SK-N-SH (cell line): ENCODE measurements at regions not wholly inside any gene's neighbourhood (a gene's known extent, or its start where the extent isn't known, plus 50 kb on each side); places are given as distances from the start of the nearest gene placed in this dataset.

Experiments used
- CTCF ChIA-PET: fragments of 300-600, 350-600 bp; formaldehyde crosslinking; extraction: SDS; loops from one replicate; lab custom pipeline; 2021; lab: Yijun Ruan, JAX
- POLR2A ChIA-PET: fragments of 350-600 bp; sonication (Branson Sonifier 250); formaldehyde crosslinking; extraction: SDS; loops from one replicate; lab custom pipeline; 2020; ENCODE audit warnings: antibody characterized with exemption, inconsistent platforms; lab: Yijun Ruan, JAX
- DNase-seq: peaks from one replicate; pipeline ENCODE4 v3.0.0; 2012
- H2AFZ ChIP-seq: fragments of 200-600 bp; sonication (generic); 2 replicates; pipeline ENCODE4 v1.8.1; 2016; ENCODE audit warnings: antibody characterized with exemption, mild to moderate bottlenecking, low read depth
- H3F3A ChIP-seq: fragments of 200-600 bp; sonication (generic); replicated peaks from 2 replicates; pipeline ENCODE3; 2016; ENCODE audit warnings: antibody characterized with exemption, mild to moderate bottlenecking; ENCODE audit not compliant: insufficient read depth
- H3K27ac ChIP-seq, 2 experiments: fragments of 200-500 bp in 1 of 2; fragments of 200-600 bp in 1 of 2; sonication (Bioruptor generic) in 1 of 2; sonication (generic), shearing (Covaris generic) in 1 of 2; 2 replicates each; pipeline versions ENCODE4 v1.5.1 to v1.6.1; 2014 to 2016; ENCODE audit warnings: low read depth in 2 of 2, inconsistent platforms in 1 of 2, low read length in 1 of 2, mild to moderate bottlenecking in 1 of 2, mixed read lengths in 1 of 2
- H3K27me3 ChIP-seq: fragments of 200-600 bp; sonication (generic), shearing (Covaris generic); 2 replicates; pipeline ENCODE4 v1.6.1; 2016; ENCODE audit warnings: mixed run types; ENCODE audit not compliant: insufficient read depth
- H3K36me3 ChIP-seq, 2 experiments: fragments of 200-500 bp in 1 of 2; fragments of 200-600 bp in 1 of 2; sonication (Bioruptor generic) in 1 of 2; sonication (generic) in 1 of 2; replicated peaks in 1 of 2; 2 replicates each; pipeline versions ENCODE3 to v1.5.1; 2014 to 2016; ENCODE audit warnings: low read length in 1 of 2, mild to moderate bottlenecking in 1 of 2; ENCODE audit not compliant: insufficient read depth in 2 of 2, control insufficient read depth in 1 of 2
- H3K4me1 ChIP-seq, 2 experiments: fragments of 200-500 bp in 1 of 2; fragments of 200-600 bp in 1 of 2; sonication (Bioruptor generic) in 1 of 2; sonication (generic), shearing (Covaris generic) in 1 of 2; 2 replicates each; pipeline versions ENCODE4 v1.5.1 to v1.6.1; 2014 to 2016; ENCODE audit warnings: low read depth in 1 of 2, low read length in 1 of 2, mixed run types in 1 of 2; ENCODE audit not compliant: insufficient read depth in 2 of 2, control insufficient read depth in 1 of 2
- H3K4me2 ChIP-seq: fragments of 200-600 bp; sonication (generic), shearing (Covaris generic); 2 replicates; pipeline ENCODE4 v1.6.1; 2017; ENCODE audit warnings: mixed run types
- H3K4me3 ChIP-seq, 2 experiments: fragments of 200-500 bp in 1 of 2; fragments of 200-600 bp in 1 of 2; sonication (Bioruptor generic) in 1 of 2; sonication (generic), shearing (Covaris generic) in 1 of 2; 2 replicates each; pipeline versions ENCODE4 v1.5.1 to v1.8.1; 2014 to 2016; ENCODE audit warnings: low read depth in 2 of 2, inconsistent platforms in 1 of 2, low read length in 1 of 2, mild to moderate bottlenecking in 1 of 2, mixed read lengths in 1 of 2, moderate library complexity in 1 of 2
- H3K79me2 ChIP-seq: fragments of 200-600 bp; sonication (generic); 2 replicates; pipeline ENCODE4 v1.8.1; 2017; ENCODE audit warnings: mild to moderate bottlenecking; ENCODE audit not compliant: insufficient read depth
- H3K9ac ChIP-seq: fragments of 200-600 bp; sonication (generic); 2 replicates; pipeline ENCODE4 v1.6.1; 2017; ENCODE audit warnings: mixed run types
- H3K9me2 ChIP-seq: fragments of 200-600 bp; sonication (generic); 2 replicates; pipeline ENCODE4 v1.6.1; 2017; ENCODE audit warnings: mixed run types
- H3K9me3 ChIP-seq: fragments of 200-600 bp; sonication (generic); 2 replicates; pipeline ENCODE4 v1.6.1; 2017; ENCODE audit warnings: mixed run types, mild to moderate bottlenecking, moderate library complexity
- H4K20me1 ChIP-seq: fragments of 200-600 bp; sonication (generic); 2 replicates; pipeline ENCODE4 v1.6.1; 2017; ENCODE audit warnings: mild to moderate bottlenecking, mixed run types; ENCODE audit not compliant: insufficient read depth
- CHD2 ChIP-seq: fragments of 150-350 bp; IDR thresholded peaks from 2 replicates; pipeline ENCODE4 v1.6.1; 2018; ENCODE audit warnings: low read length; ENCODE audit not compliant: partially characterized antibody
- FOXJ3 ChIP-seq: sonication (generic); formaldehyde crosslinking; IDR thresholded peaks from 2 replicates; pipeline ENCODE4 v1.5.1; 2020; ENCODE audit warnings: mild to moderate bottlenecking, missing genetic modification reagents
- FOXM1 ChIP-seq: IDR thresholded peaks from 2 replicates; pipeline ENCODE4 v1.4.0; 2012; ENCODE audit warnings: low read depth, mild to moderate bottlenecking
- GABPA ChIP-seq: IDR thresholded peaks from 2 replicates; pipeline ENCODE4 v1.4.0; 2012; ENCODE audit warnings: low read depth, mild to moderate bottlenecking
- GATA2 ChIP-seq: sonication (generic); formaldehyde crosslinking; IDR thresholded peaks from 2 replicates; pipeline ENCODE4 v1.5.0; 2020; ENCODE audit warnings: mild to moderate bottlenecking, missing genetic modification reagents
- MAX ChIP-seq: IDR thresholded peaks from 2 replicates; pipeline ENCODE4 v1.4.0; 2012; ENCODE audit warnings: low read depth
- NFIC ChIP-seq: IDR thresholded peaks from 2 replicates; pipeline ENCODE4 v1.4.0; 2012; ENCODE audit warnings: borderline replicate concordance
- NRF1 ChIP-seq: IDR thresholded peaks from 2 replicates; pipeline ENCODE4 v1.6.1; 2012; ENCODE audit warnings: low read depth, mild to moderate bottlenecking, low read length
- POLR2AphosphoS5 ChIP-seq: IDR thresholded peaks from 2 replicates; pipeline ENCODE4 v1.6.1; 2012; ENCODE audit warnings: low read depth, low read length
- RCOR1 ChIP-seq: fragments of 150-350 bp; IDR thresholded peaks from 2 replicates; pipeline ENCODE4 v1.6.1; 2017; ENCODE audit warnings: antibody characterized with exemption, low read length
- RXRA ChIP-seq: IDR thresholded peaks from 2 replicates; pipeline ENCODE4 v1.4.0; 2012; ENCODE audit warnings: low read depth, mild to moderate bottlenecking, borderline replicate concordance
- SIN3A ChIP-seq: IDR thresholded peaks from 2 replicates; pipeline ENCODE4 v1.6.1; 2012; ENCODE audit warnings: low read depth, mild to moderate bottlenecking, low read length, moderate library complexity, borderline replicate concordance
- SMC3 ChIP-seq: IDR thresholded peaks from 2 replicates; pipeline ENCODE4 v1.6.1; 2012; ENCODE audit warnings: low read depth, low read length, improper control_type of control experiment
- TAF1 ChIP-seq: IDR thresholded peaks from 2 replicates; pipeline ENCODE4 v1.6.1; 2012; ENCODE audit warnings: low read depth, mild to moderate bottlenecking, low read length, moderate library complexity, borderline replicate concordance
- YY1 ChIP-seq: IDR thresholded peaks from 2 replicates; pipeline ENCODE4 v1.4.0; 2012; ENCODE audit warnings: low read depth, mild to moderate bottlenecking
- WGBS: methylation state at CpG from one replicate; pipeline ENCODE4 v1.1.6; 2017; ENCODE audit warnings: low lambda C conversion rate; 5-methylcytosine and 5-hydroxymethylcytosine counted together
- TF ChIP-seq, protein P1 (sequence below): fragments of 150-350 bp; IDR thresholded peaks from 2 replicates; pipeline ENCODE4 v1.6.1; 2017; ENCODE audit warnings: antibody characterized with exemption, low read length, low read depth, borderline replicate concordance
- TF ChIP-seq, protein P2 (sequence below): IDR thresholded peaks from 2 replicates; pipeline ENCODE4 v1.6.1; 2012; ENCODE audit warnings: mild to moderate bottlenecking, low read depth, low read length, moderate library complexity

DNA sequence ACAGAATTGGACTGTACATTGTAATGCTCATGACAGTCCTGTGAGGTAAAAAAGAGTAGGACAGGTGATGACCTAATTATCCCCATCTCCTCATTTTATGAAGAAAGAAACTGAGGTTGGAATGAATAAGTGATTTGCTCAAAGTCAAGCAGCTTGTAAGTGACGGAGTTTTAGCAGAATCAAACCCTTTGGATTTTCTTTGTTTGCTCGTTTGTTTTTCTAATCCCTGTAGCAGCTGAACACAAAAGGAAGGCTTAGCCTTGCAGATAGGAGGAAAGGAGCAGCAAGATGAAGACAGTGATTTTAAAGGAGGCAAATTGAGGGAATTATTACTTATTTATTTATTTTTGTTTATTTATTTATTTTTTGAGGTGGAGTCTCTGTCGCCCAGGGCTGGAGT, 528.4 kb upstream of the AMOT start (continued):
- TF ChIP-seq, protein P1, sequence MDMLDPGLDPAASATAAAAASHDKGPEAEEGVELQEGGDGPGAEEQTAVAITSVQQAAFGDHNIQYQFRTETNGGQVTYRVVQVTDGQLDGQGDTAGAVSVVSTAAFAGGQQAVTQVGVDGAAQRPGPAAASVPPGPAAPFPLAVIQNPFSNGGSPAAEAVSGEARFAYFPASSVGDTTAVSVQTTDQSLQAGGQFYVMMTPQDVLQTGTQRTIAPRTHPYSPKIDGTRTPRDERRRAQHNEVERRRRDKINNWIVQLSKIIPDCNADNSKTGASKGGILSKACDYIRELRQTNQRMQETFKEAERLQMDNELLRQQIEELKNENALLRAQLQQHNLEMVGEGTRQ: no peak
- TF ChIP-seq RXRA (no peak), SMC3 (no peak)

DNA sequence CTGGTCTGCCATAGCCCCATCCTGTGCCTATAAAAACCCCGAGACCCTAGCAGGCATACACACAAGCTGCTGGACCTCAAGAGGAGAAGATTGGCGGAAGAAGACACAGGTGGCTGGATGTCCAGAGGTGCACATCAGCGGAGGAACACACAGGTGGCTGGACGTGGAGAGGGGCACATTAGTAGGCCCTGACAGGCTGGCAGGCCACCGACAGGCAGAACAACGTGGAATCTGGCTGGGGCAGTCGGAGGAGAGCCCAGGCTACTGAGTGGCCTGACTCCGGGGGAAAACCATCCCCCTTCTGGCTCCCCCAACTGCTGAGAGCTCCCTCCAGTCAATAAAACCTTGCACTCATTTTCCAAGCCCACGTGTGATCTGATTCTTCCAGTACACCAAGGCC, 512.5 kb upstream of the AMOT start:
- Histone ChIP-seq H3K27me3 (no peaks in the 10 kb centered on the region; the same call in 1 of the 2 replicates), H3K4me2 (no peak overlapping the region), H3K4me1 (no peaks in the 10 kb centered on the region), H3K4me3 (no peak overlapping the region), H3K27ac (no peak overlapping the region), H3K9ac (no peak overlapping the region), H4K20me1 (no peaks in the 10 kb centered on the region), H3K36me3 (no peaks in the 10 kb centered on the region), H3K9me2 (no peaks in the 10 kb centered on the region), H2AFZ (no peak overlapping the region), H3K79me2 (no peaks in the 10 kb centered on the region), H3F3A (no peaks in the 10 kb centered on the region), H3K9me3 (no peaks in the 10 kb centered on the region)
- TF ChIP-seq MAX (no peak), SIN3A (no peak), NRF1 (no peak), FOXM1 (no peak), GABPA (no peak), GATA2 (no peak), RCOR1 (no peak), NFIC (no peak), CHD2 (no peak), TAF1 (no peak), YY1 (no peak), RXRA (no peak), FOXJ3 (CRISPR knock-in tag) (no peak), POLR2AphosphoS5 (no peak), SMC3 (no peak)
- TF ChIP-seq, protein P2, sequence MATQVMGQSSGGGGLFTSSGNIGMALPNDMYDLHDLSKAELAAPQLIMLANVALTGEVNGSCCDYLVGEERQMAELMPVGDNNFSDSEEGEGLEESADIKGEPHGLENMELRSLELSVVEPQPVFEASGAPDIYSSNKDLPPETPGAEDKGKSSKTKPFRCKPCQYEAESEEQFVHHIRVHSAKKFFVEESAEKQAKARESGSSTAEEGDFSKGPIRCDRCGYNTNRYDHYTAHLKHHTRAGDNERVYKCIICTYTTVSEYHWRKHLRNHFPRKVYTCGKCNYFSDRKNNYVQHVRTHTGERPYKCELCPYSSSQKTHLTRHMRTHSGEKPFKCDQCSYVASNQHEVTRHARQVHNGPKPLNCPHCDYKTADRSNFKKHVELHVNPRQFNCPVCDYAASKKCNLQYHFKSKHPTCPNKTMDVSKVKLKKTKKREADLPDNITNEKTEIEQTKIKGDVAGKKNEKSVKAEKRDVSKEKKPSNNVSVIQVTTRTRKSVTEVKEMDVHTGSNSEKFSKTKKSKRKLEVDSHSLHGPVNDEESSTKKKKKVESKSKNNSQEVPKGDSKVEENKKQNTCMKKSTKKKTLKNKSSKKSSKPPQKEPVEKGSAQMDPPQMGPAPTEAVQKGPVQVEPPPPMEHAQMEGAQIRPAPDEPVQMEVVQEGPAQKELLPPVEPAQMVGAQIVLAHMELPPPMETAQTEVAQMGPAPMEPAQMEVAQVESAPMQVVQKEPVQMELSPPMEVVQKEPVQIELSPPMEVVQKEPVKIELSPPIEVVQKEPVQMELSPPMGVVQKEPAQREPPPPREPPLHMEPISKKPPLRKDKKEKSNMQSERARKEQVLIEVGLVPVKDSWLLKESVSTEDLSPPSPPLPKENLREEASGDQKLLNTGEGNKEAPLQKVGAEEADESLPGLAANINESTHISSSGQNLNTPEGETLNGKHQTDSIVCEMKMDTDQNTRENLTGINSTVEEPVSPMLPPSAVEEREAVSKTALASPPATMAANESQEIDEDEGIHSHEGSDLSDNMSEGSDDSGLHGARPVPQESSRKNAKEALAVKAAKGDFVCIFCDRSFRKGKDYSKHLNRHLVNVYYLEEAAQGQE: no peak
- 31% methylated on average over 8 of the region's 9 CpGs for WGBS
- ChIA-PET CTCF (interaction anchor here (0.6 kb wide), 1 partner anchor 17 kb away, joined by 3 read pairs; no protein-coding TSS in a partner anchor), POLR2A (no interaction called here)
- DNase-seq: no peak
